LoVo (cell line): ENCODE measurements at regions not wholly inside any gene's neighbourhood (a gene's known extent, or its start where the extent isn't known, plus 50 kb on each side); places are given as distances from the start of the nearest gene placed in this dataset.

Experiments
- DNase-seq: peaks from one replicate; pipeline ENCODE4 v3.0.0-alpha.2; 2016; ENCODE audit warnings: low spot score

DNA sequence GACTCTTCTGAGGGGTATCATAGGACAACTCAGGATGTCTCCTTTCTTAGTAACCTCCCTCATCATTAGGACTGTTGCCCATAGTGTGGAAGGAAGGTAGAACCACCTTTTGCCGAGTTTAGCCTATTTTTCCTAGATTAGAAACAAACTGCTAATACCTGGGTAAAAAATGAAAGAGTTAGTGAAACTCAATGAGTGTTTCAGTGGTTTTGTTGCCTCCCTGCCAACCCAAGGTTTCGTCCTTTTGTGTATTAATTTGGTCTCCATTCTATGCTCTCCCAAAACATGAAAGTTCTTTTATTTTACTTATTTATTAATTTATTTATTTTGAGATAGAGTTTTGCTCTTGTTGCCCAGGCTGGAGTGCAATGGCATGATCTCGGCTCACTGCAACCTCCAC, 174.9 kb upstream of the KCNJ16 start:
- no peak for DNase-seq

DNA sequence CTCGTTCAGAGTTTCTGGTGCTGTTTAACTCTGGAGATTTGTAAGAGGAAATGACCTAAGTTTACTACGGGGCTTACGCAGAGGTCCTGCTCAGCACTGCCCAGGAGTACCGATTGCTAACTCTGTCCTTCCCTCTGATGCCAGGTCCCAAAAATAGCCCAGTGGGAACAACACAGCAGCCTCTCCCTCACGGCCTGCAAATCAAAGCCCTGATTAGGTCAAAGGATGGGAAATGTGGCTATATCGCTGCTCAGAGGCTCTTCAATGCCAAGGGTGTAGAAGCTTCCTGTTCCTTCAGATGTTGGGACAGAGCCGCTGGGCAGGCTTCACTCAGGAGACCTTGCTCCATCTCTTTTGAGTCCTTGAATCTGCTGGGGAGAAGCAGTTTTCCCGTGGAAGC, 174.2 kb upstream of the KCNJ16 start:
- no peak for DNase-seq

DNA sequence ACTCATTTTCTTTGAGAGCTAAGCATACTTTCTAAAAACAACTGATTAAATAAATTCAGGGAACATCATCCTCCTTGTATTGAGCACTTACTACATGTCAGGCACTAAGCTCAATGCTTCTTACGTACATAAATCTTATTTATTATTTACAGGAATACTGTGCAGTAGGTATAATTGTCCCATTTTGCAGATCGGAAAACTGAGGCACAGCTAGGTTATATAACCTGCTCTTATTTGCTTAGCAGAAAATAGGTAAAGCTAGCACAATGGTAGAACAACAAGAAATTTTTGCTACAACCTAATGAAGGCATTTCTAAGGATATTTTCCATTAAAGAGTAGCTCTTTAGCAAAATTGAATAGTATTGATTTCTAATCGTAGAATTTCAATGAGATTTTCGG, 168.7 kb upstream of the KCNJ16 start:
- no peak for DNase-seq

DNA sequence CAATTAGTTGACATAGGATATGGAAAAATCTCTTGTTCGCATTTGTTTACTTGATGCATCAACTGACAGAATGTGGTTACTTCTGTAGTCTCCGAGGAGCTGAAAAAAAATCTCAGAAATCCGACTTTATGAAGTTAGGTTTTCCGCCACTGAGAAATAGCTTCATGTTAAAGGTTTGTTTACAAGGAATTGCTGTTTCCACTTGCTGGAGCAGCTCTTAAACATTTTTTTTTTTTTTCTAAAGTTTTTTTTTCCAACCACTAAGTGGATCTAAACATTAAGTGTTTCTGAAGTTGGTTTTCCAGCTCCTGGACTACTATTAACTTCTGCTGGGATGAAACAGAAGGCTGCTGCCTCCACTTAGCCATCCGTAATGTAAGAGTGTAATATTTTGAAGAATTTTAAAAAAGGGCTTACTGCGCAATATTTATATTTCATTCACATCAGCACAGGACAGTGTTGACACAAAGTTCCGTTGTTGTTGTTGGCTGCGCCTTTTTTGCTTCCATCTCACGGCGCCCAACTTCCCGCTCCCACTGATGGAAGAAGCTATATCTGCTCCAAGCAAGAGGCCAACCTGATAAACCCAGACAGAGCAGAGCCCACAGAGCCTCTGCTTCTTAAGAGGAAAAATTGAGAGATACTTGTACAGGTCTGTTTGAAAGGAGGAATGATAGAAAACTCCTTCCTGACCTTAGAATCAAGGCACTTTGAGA, 167.7 kb upstream of the KCNJ16 start:
- DNase-seq = no peak

DNA sequence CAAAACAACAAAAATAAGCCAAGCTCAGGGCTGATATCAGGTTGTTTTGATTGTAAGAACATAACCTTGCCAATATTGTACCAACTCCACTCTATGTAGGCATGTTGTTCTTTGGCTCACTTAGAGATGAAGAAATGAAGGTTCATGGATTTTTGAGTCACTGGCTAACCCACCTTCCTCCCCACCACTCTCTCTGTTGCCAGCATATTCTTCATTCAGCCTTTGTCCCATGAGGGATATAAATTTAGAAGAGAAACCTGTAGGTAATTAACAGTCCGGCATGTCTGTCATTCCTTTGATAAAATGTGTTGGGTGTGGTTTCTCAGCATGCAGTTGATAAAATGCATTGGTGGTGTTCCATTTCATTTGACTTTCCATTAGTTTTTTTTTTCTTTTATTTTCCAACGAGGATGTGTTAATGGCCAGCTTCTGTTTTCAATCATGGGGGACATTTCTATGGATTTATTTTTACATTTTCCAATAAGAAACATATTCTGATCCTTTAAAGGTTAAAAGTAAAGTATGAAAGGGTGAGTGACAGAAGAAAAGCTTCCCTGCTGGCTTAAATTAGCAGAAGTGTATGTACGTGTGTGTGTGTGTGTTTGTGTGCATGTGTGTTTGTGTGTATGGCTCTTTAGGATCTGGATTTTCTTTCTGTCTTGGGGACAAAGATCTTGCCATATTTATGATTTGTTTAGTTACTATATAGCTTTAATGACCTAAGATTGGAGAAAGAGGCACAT, 166.2 kb upstream of the KCNJ16 start:
- DNase-seq = no peak

DNA sequence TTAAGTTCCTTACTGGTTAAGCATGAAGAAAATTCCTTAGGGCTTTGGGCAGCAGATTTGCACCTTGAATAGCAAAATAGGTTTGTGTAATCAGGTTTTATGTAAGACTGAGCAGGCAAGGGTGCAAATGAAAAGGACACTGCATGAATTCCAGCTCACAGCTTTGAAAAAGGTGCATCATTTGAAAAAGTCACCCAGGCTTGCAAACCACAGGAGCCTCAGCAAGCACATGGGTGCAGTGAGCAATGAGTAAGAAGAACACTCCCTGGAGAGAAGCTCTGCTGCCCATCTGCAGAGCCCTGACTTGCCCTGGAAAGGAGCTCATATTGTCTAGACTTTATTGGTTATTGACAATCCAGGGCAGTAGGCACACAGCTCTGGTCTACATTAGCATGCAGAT, 165.6 kb upstream of the KCNJ16 start:
- no peak for DNase-seq

DNA sequence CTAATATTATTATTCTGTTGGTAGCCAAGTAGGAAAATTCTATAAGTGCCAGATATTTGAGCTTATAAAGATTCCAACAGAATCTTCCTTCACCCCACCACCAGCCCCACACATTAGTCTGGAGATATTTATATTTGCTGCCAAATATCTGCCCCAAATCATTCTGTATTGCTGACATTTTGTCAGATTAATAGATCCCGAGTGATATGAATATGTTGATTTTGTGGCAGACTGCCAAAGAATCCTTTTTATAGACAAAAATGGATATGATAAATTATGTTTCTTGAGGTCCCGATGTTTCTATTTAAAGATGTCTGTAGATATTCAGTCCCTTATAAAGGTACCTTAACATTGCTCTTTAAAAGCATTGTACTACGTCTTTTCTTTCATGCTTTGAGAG, 162.2 kb upstream of the KCNJ16 start:
- no peak for DNase-seq

DNA sequence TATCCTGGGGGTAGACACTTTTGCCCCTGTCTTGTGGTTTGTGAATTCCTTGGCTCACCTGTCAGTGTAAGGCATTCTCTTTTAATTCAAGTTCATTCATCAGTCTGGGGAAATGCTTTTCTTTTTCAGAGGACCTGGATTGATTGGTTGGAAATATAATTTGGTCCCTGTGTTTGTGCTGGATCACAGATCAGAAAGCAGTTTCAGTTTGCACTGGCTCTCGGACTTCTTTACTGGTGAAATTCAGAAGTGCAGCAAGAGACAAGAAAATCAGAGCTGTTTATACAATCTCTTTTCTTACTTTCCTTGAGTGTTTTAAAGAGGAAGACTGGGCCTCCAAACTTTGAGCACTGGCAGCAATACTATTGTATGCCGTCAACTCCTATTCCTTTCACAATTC, 161.8 kb upstream of the KCNJ16 start:
- no peak for DNase-seq

DNA sequence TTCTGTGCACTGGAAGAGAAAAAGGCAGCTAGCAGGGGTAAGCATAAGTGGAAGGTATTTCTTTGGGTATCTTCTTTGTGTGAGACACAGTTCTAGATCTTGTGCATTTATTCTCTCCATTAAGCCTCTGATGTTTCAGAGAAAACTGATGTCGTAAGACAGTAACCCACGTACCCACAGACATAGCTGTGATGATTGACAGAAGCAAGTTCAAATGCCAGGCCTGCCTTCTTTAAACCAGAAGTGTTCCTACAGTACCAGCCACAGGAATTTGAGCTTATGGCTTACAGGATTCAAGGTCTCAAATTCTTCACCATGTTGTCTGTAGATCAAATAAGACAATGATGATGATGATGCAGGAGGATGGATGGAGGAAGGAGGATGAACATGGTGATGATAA, 161.4 kb upstream of the KCNJ16 start:
- no peak for DNase-seq

DNA sequence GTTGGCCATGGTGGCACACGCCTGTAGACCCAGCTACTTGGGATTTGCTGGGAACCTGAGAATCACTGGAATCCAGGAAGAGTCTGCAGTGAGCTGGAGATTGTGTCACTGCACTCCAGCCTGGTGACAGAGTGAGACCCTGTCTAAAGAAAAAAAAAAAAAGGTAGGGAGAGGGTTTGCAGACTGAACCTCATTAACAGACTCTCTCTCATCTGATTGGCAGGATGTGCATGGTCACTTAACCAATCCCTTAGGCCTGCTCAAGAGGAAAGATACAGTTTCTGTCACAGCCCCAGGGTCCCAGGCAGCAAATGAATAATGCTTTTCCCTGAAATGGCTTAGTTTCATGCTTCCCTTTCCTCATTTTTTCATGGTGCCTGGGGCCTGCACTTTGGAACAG, 160.5 kb upstream of the KCNJ16 start:
- no peak for DNase-seq

DNA sequence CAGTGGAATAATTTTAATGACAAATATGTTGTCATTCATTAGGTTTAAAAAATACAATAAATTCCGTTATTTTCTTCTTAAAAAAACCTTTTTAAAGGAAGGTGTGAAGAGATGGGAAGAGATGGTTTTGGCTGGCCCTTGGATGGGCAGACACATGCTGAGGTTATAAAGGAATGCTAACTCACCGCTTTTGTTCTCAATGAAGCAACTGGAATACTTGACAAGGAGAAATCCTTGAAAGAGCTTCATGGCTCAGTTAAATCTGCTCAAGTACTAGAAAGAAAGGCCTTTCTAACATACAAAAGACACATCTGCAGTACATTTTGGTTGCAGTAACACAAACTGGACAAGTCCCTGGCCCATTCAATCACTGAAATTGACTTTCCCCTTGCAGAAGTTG, 158.3 kb upstream of the KCNJ16 start:
- no peak for DNase-seq

DNA sequence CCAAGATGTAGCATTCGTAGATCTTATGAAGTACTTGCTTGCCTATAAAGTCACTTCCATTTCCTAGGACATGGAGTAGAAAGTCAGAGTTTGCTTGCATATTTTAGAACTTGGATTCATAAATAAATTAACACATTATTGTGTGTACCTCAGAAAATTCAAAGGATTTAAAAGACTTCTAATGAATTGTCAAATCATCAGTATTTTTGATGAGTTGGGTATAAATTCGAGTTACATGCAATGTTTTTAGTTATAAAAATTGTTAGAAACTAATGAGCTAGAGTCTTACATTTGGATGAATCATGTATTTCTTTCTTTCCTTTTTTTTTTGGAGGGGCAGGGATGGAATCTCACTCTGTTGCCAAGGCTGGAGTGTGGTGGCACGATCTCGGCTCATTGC, 156.9 kb upstream of the KCNJ16 start:
- DNase-seq = no peak

DNA sequence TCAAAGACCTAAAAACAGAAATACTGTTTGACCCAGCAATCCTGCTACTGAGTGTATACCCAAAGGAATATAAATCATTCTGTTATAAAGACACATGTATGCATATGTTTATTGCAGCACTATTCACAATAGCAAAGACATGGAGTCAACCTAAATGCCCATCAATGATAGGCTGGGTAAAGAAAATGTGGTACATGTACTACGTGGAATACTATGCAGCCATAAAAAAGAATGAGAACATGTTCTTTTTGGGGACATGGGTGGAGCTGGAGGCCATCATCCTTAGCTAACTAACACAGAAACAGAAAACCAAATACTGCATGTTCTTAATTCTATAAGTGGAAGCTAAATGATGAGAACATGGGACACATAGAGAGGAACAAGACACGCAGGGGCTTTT, 155.2 kb upstream of the KCNJ16 start:
- DNase-seq = no peak

DNA sequence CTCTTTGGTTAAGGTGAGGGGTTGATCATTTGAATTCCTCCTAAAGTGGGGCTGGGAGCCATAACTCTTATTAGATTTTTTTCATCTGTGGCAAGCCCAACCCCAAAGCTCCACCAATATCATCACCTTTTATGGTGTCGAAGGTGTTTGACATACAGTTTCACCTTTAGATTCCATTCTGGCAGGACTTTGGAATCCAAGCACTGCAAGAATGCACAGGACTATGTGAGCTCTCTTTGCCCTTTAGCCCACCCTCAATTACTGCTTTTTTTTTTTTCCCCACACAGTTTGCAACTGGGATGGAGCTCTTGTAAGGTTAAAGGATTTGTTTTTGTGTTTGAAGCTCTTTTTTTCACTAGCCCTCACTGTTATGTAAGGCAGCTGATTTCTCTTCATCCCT, 154.0 kb upstream of the KCNJ16 start:
- DNase-seq = no peak

DNA sequence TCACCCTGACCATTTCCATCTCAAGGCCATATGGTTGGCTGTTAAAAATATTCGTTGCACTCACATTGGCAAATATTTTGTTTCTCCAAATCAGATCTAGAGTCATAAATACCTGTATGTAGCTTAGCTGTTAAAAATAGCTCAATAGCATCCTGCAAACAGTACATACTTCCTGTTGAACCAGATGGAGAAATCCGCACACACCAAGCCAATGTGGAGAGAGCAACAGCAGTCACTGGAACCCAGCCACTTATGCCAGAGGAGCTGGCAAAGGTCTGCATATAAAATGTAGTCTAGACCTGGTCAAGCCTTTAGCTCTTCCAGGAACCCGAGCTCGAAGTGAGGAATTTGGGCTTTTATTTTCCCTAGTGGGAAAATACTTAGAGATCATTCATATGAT, 146.4 kb upstream of the KCNJ16 start:
- DNase-seq = no peak

DNA sequence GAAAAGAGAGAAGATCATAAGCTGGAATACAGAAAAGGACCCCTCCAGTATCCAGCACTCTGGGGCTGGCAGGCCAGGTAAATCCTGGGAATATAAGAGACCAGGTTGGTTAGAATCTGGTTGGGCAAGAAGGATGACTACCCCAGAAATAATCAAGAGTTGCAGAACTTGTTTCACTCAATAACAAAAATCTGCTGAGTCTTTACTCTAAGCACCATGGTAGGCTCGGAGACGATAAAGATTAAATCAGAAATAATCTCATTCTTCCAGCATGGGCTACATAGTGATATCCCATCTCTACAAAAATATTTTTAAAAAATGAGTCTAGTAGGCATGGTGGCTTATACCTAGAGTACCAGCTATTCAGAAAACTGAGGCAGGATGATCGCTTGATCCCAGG, 138.0 kb upstream of the KCNJ16 start:
- DNase-seq = no peak

DNA sequence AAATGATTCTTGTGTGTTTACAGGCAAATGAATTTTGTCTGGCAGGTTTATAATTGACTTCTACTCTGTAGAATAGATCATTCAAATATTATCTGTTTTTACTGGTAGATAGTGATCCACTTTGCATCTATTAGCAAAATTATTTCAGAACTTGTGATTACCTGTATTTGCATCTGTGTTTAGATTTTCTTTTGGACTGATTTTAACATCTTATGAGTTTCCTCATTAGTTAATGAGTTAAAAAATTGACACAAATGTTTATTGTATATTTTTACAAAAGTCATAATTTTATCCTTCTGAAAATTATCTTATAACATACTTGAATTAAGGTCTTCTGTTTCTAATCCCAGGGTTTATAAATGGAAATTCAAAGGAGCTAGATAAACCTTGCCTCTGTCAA, 132.0 kb upstream of the KCNJ16 start:
- no peak for DNase-seq

DNA sequence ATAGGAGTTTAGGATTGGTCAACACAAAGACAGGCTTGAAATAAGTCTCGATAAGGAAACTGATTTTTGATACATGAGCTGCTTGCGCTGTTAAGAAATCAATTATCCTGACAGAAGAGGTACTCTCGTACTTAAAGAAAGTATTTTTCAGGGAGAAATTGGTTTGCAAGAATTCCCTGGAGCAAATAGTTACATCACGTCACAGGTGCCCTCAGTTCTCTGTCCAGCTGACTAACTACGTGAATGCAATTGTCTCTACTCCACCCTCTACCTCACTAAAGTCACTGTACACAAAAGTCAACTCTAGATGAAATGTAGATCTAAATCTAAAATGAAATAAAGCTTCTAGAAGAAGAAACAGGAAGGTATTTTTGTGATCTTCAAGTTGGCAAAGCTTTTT, 130.6 kb upstream of the KCNJ16 start:
- DNase-seq = no peak

DNA sequence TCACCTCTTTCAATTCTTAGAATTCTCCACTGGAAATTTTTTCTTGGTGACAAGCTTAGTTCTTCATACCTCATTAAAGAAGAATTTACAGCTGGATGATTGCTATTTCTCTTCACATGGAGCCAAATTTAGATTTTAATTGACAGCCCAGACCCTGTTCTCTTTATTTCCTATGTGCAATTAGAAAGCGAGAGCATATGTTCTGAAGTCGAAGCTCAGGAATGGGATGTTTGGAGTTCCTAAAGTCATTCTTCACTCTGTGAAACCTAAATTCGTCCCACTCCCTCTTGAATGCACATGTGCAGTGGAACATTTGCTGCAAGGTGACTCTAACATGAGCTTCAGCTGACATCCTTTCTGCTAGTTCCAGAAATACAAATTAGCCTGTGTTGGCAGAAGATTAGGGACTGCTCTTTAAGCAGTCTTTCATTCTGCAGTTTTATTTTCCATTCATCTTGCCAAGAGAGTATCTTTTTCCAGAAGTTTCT, 129.3 kb upstream of the KCNJ16 start:
- DNase-seq = no peak

DNA sequence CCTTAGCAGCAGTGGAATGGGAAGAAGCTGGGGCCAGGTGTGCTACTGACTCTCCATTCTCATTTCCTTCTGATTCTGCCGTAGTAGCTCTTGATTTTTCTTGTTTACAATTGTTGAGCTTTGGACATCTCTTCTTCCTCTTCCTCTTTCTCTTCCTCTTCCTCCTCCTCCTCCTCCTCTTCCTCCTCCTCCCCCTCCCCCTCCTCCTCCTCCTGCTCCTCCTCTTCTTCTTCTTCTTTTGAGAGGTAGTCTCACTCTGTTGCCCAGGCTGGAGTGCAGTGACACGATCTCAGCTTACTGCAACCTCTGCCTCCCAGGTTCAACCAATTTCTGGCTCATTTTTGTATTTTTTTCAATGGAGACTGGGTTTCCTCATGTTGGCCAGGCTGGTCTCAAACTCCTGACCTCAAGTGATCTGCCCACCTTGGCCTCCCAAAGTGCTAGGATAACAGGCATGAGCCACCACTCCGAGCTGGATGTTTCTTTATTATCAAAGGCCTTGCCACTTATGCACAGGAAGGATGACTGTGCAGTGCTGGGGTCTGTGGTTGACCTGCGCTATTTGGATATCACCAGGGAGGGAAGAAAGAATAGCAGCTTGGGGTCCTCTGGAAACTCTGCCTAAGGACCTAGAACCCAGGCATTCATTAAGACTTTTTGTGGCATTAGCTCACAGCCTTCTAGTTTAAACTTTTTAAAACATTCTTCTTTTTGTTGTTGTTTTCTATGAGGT, 127.8 kb upstream of the KCNJ16 start:
- DNase-seq = no peak

DNA sequence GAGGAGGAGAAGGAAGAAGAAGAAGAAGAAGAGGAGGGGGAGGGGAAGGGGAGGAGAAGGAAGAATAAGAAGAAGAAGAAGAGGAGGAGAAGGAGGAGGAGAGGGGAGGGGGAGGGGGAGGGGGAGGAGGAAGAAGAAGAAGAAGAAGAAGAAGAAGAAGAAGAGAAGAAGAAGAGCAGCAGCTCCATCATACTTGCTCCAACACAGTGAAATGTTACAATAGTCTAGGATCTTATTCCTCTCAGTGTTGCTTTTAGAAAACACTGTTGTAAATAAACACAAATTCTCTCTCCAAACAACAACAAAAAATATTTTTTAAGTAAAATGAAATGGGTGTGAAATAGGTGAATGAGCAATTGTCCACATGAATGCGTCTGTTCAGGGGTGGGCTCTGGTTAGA, 126.6 kb upstream of the KCNJ16 start:
- DNase-seq = no peak

DNA sequence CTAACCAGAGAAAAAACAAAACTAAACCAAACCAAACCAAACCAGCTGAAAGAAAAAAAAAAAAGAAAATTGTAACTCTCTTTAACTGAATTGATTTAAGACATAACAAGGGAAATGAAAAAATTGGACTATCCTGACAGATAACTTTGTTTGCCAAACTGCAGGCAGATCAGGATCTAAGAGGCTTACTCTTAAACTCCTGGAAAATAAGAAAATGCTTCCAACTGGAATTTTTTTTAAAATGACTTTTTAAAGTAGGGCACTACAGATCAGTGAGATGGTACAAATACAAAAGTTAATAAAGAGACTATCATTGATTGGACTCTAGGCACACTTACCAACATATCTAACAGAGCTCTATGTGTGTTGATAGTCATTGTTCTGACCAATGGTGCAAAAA, 125.5 kb upstream of the KCNJ16 start:
- no peak for DNase-seq
